ENCODE measurements at regions not wholly inside any gene's neighbourhood (a gene's known extent, or its start where the extent isn't known, plus 50 kb on each side); places are given as distances from the start of the nearest gene placed in this dataset.

DNA sequence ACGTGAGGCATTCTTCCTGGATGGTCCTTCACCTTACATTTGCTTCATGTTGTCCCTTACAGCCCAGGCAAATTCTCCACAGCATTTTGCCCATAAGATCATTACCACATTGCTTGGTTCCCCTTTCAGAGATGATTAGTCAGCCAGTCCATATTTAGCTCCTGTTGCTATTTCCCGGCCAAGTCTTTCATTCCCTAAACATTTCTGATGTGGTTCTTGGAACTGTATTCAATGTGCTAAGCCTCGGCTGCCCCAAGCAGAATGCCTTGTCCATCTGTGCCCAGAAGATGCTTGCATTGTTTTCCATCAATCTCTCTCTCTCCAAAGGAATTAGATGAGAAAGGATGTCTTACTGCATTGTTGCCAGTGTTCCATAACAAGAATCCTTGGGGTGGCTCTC lies 420.9 kb upstream of the CAMK1G start:
- POLR2A ChIA-PET (ENCODE audit: unreplicated experiment), result no interaction called here

DNA sequence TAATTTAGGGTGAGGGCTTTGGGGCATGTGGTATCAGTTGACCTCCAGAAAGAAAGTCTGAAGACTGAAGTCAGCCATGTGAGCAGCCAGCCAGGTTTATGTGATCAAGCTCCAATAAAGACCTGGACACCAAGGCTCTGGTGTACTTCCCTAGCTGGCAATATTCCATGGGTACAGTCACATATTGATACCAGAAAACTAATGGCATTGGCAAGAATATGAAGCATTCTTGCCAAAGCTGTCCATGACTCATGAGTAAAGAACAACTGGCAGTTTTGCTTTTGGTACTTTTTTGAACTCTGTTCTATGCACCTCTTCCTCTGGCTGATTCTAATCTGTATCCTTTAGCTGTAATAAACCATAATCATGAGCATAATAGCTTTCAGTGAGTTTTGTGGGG lies 415.3 kb upstream of the CAMK1G start:
- Histone ChIP-seq H2AFZ (no peak overlapping the region), H3K27ac (no peak overlapping the region), H3F3A (ENCODE audit: insufficient read depth, low read depth) (no peaks in the 10 kb centered on the region), H3K4me3 (no peak overlapping the region), H3K27me3 (ENCODE audit: insufficient read depth, low read depth) (no peaks in the 10 kb centered on the region), H3K9me3 (ENCODE audit: insufficient read depth, low read depth) (no peaks in the 10 kb centered on the region), H3K79me2 (ENCODE audit: low read depth) (no peaks in the 10 kb centered on the region), H3K4me1 (replicated peaks; ENCODE audit: insufficient read depth) (no peaks in the 10 kb centered on the region), H3K36me3 (ENCODE audit: low read depth) (no peaks in the 10 kb centered on the region), H3K9me2 (ENCODE audit: insufficient read depth) (no peaks in the 10 kb centered on the region), H3K4me2 (no peak overlapping the region), H4K20me1 (ENCODE audit: insufficient read depth) (no peaks in the 10 kb centered on the region)
- no TSS peak for BruUV-seq (replicated peaks)
- intact Hi-C loops (cut with micrococcal nuclease; ENCODE audit: unreplicated experiment), result no loop called here
- TF ChIP-seq, protein P1, sequence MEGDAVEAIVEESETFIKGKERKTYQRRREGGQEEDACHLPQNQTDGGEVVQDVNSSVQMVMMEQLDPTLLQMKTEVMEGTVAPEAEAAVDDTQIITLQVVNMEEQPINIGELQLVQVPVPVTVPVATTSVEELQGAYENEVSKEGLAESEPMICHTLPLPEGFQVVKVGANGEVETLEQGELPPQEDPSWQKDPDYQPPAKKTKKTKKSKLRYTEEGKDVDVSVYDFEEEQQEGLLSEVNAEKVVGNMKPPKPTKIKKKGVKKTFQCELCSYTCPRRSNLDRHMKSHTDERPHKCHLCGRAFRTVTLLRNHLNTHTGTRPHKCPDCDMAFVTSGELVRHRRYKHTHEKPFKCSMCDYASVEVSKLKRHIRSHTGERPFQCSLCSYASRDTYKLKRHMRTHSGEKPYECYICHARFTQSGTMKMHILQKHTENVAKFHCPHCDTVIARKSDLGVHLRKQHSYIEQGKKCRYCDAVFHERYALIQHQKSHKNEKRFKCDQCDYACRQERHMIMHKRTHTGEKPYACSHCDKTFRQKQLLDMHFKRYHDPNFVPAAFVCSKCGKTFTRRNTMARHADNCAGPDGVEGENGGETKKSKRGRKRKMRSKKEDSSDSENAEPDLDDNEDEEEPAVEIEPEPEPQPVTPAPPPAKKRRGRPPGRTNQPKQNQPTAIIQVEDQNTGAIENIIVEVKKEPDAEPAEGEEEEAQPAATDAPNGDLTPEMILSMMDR (conservative IDR thresholded peaks at IDR 0.05), result no peak
- TF ChIP-seq EZH2 (IDR thresholded peaks at IDR 0.05; ENCODE audit: low read depth), result no peak
- CTCF ChIA-PET, result no interaction called here
- no peak for DNase-seq
- POLR2A ChIA-PET (ENCODE audit: unreplicated experiment), result no interaction called here

More for the DNA sequence above, 420.9 kb upstream of the CAMK1G start:
- TF ChIP-seq, protein P1 (conservative IDR thresholded peaks at IDR 0.05), result no peak
- TF ChIP-seq EZH2 (IDR thresholded peaks at IDR 0.05; ENCODE audit: low read depth), result no peak
- Histone ChIP-seq H3K4me1 (replicated peaks; ENCODE audit: insufficient read depth) (no peaks in the 10 kb centered on the region), H3K27ac (no peak overlapping the region), H3K36me3 (ENCODE audit: low read depth) (no peaks in the 10 kb centered on the region), H3K4me3 (no peak overlapping the region), H3K9me3 (ENCODE audit: insufficient read depth, low read depth) (no peaks in the 10 kb centered on the region), H3K9me2 (ENCODE audit: insufficient read depth) (no peaks in the 10 kb centered on the region), H2AFZ (no peak overlapping the region), H3K79me2 (ENCODE audit: low read depth) (no peaks in the 10 kb centered on the region), H3F3A (ENCODE audit: insufficient read depth, low read depth) (no peaks in the 10 kb centered on the region), H4K20me1 (ENCODE audit: insufficient read depth) (no peaks in the 10 kb centered on the region; the same call in 1 of the 2 replicates), H3K4me2 (no peak overlapping the region), H3K27me3 (ENCODE audit: insufficient read depth, low read depth) (peaks cover 9% of the 10 kb centered on the region)
- intact Hi-C loops (cut with micrococcal nuclease; ENCODE audit: unreplicated experiment), result no loop called here
- CTCF ChIA-PET, result no interaction called here
- no TSS peak for BruUV-seq (replicated peaks)
- DNase-seq, result no peak

DNA sequence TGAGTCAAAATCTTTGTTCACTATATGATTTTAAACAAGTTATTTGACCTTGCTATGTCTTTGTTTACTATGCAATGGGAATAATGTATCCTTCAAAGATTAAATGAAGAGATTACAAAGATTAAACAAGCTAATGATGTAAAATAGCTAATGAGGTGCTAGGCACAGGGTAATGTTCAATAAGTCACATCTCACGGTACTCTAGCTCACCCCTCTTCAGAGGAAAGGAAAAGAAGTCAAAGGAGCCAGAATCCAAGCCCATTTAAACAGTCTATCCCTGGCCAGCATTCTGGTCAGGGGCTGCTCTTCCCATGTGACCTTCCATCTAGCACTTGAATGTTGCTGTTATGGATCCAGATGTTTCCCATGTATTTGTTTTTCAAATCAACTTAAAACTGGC lies 412.4 kb upstream of the CAMK1G start:
- Histone ChIP-seq H3K9me3 (ENCODE audit: insufficient read depth, low read depth) (no peaks in the 10 kb centered on the region), H2AFZ (no peak overlapping the region), H3K4me3 (no peak overlapping the region), H3K27me3 (ENCODE audit: insufficient read depth, low read depth) (no peaks in the 10 kb centered on the region), H3K9me2 (ENCODE audit: insufficient read depth) (no peaks in the 10 kb centered on the region), H4K20me1 (ENCODE audit: insufficient read depth) (no peaks in the 10 kb centered on the region), H3K4me2 (no peak overlapping the region), H3K36me3 (ENCODE audit: low read depth) (no peaks in the 10 kb centered on the region), H3K4me1 (replicated peaks; ENCODE audit: insufficient read depth) (no peaks in the 10 kb centered on the region), H3F3A (ENCODE audit: insufficient read depth, low read depth) (no peaks in the 10 kb centered on the region), H3K27ac (no peak overlapping the region), H3K79me2 (ENCODE audit: low read depth) (no peaks in the 10 kb centered on the region)
- BruUV-seq (replicated peaks), result no TSS peak
- ChIA-PET CTCF (no interaction called here), POLR2A (ENCODE audit: unreplicated experiment) (no interaction called here)
- no peak for DNase-seq
- intact Hi-C loops (cut with micrococcal nuclease; ENCODE audit: unreplicated experiment), result no loop called here
- TF ChIP-seq, protein P1 (conservative IDR thresholded peaks at IDR 0.05), result no peak
- no peak for TF ChIP-seq EZH2 (IDR thresholded peaks at IDR 0.05; ENCODE audit: low read depth)

Data from PC-9 (cell line).